Esophagus muscularis mucosa (tissue), 4 donors: ENCODE measurements at regions not wholly inside any gene's neighbourhood (a gene's known extent, or its start where the extent isn't known, plus 50 kb on each side); places are given as distances from the start of the nearest gene placed in this dataset.

ENCODE experiments used
- DNase-seq: peaks from one replicate; pipeline ENCODE4 v3.0.0-alpha.2; 2017; ENCODE audit errors: extremely low spot score
- H3K27ac ChIP-seq, 4 donors: fragments of 200-600 bp; sonication (generic); replicated peaks in 1 of 4; 1 replicate in 3 of 4; 2 replicates in 1 of 4; pipeline ENCODE4 v1.5.1; 2016 to 2019; ENCODE audit warnings: mild to moderate bottlenecking in 1 of 4
- H3K27me3 ChIP-seq, 4 donors: fragments of 200-600 bp; sonication (generic); one replicate each; pipeline versions ENCODE4 v1.5.1 to v1.6.0; 2016 to 2019
- H3K36me3 ChIP-seq, 4 donors: fragments of 200-600 bp; sonication (generic); one replicate each; pipeline ENCODE4 v1.5.1; 2016 to 2019
- H3K4me1 ChIP-seq, 4 donors: fragments of 200-600 bp; sonication (generic); one replicate each; pipeline ENCODE4 v1.5.1; 2016 to 2019
- H3K4me3 ChIP-seq, 4 donors: fragments of 200-600 bp; sonication (generic); 1 replicate in 2 of 4; 2 replicates in 2 of 4; pipeline ENCODE4 v1.5.1; 2016 to 2019; ENCODE audit warnings: mild to moderate bottlenecking in 4 of 4, moderate library complexity in 1 of 4
- H3K9me3 ChIP-seq, 4 donors: fragments of 200-600 bp; sonication (generic); 1 replicate in 3 of 4; 2 replicates in 1 of 4; pipeline ENCODE4 v1.5.1; 2016 to 2019
- EP300 ChIP-seq: sonication (generic); formaldehyde crosslinking; IDR thresholded peaks from one replicate; pipeline ENCODE4 v1.6.1; 2017; ENCODE audit warnings: antibody characterized with exemption
- POLR2A ChIP-seq: fragments of 450-650 bp; IDR thresholded peaks from one replicate; pipeline ENCODE4 v1.6.1; 2017; ENCODE audit warnings: antibody characterized with exemption, moderate library complexity, mild to moderate bottlenecking, low read depth
- POLR2AphosphoS5 ChIP-seq, 2 donors: sonication (generic); formaldehyde crosslinking; IDR thresholded peaks; one replicate each; pipeline ENCODE4 v1.6.1; 2017; ENCODE audit warnings: antibody characterized with exemption in 2 of 2
- WGBS: methylation state at CpG from one replicate; pipeline ENCODE4 v1.1.5; 2018; 5-methylcytosine and 5-hydroxymethylcytosine counted together
- intact Hi-C: fragments of 100-400 bp; cut with DNase I; formaldehyde crosslinking; loops from one replicate; pipeline ENCODE4 v1.15.1; 2023
- TF ChIP-seq, protein P1 (sequence below), 3 experiments: fragments of 200-600 bp in 2 of 3; fragments of 450-650 bp in 1 of 3; sonication (generic) in 2 of 3; IDR thresholded peaks; one replicate each; pipeline ENCODE4 v1.5.1; 2017 to 2019; ENCODE audit warnings: antibody characterized with exemption in 3 of 3, mild to moderate bottlenecking in 2 of 3, moderate library complexity in 1 of 3

DNA sequence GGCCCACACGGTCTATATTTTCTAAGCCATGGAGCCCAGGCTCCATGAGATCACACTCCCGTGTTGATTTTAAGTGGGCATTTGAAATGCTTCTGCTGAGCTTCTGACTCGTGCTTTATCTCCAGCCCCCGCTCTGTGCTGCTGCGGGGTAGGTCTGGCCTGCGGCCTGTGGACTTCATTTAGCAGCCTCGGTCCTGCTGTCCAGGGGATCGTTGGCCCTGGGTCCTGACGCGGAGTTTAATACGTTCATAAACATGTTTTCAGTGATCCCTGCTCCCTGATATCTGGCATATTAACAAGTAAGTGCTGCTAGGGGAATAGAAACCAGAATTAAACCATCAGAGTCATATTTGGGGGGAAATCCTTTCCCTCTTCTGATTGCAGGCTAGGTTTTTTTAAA lies 540.3 kb upstream of the MGMT start:
- peak overlapping the region in 2 of 4 donors; percentile 2 to 53 for H3K27ac ChIP-seq
- intact Hi-C loops: no loop called here
- no peaks in the 10 kb centered on the region for H3K36me3 ChIP-seq

DNA sequence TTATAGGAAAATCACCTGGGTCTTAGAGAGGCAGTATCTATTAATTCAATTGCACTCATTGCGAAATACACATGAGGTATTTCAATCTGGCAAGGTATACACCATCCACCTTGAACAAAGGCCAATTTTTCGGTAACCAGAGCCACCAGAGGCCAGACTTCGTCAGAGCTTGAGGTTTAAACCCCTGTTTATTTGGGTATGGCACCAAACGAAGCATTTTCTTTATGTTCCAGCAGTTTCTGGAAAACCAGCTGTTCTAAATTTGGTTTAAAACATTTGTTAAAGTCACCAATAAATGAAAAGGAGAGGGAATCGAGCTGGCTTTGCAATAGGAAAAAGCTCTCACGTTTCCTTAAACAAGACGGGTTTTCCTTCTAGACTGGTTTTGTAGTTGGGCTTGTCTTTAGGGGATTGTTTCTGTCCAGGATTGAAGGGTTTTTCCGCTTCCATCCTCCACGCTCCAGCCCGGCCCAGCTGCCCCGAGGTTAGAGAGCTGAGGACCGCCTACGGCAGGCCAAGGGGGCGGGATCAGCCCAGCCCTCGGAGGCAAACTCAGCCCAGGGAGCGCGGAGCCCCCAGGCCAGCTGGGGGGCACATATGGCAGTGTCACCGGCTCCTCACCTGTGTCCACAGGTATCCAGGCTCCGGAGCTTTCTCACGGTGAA lies 539.4 kb upstream of the MGMT start:
- Histone ChIP-seq H3K9me3 (no peaks in the 10 kb centered on the region), H3K4me3 (no peak overlapping the region), H3K27me3 (peaks cover 0 to 16% (median 0%) of the 10 kb centered on the region in 4 donors), H3K27ac (peak overlapping the region; percentile 53 to 68 (median 61)), H3K4me1 (peaks cover 7 to 40% (median 31%) of the 10 kb centered on the region in 4 donors), H3K36me3 (no peaks in the 10 kb centered on the region)
- TF ChIP-seq EP300 (no peak), POLR2AphosphoS5 (IDR thresholded peaks at IDR 0.05) (no peak), POLR2A (no peak)
- TF ChIP-seq, protein P1, sequence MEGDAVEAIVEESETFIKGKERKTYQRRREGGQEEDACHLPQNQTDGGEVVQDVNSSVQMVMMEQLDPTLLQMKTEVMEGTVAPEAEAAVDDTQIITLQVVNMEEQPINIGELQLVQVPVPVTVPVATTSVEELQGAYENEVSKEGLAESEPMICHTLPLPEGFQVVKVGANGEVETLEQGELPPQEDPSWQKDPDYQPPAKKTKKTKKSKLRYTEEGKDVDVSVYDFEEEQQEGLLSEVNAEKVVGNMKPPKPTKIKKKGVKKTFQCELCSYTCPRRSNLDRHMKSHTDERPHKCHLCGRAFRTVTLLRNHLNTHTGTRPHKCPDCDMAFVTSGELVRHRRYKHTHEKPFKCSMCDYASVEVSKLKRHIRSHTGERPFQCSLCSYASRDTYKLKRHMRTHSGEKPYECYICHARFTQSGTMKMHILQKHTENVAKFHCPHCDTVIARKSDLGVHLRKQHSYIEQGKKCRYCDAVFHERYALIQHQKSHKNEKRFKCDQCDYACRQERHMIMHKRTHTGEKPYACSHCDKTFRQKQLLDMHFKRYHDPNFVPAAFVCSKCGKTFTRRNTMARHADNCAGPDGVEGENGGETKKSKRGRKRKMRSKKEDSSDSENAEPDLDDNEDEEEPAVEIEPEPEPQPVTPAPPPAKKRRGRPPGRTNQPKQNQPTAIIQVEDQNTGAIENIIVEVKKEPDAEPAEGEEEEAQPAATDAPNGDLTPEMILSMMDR (IDR thresholded peaks at IDR 0.05): no peak
- intact Hi-C loops: no loop called here
- no peak for DNase-seq
- 76% methylated on average over 17 of the region's 20 CpGs for WGBS

More for the DNA sequence above, 540.3 kb upstream of the MGMT start:
- DNase-seq: no peak
- Histone ChIP-seq H3K4me3 (no peak overlapping the region), H3K4me1 (peaks cover 7 to 40% (median 31%) of the 10 kb centered on the region in 4 donors), H3K9me3 (no peaks in the 10 kb centered on the region), H3K27me3 (peaks cover 0 to 16% (median 0%) of the 10 kb centered on the region in 4 donors)
- TF ChIP-seq, protein P1 (IDR thresholded peaks at IDR 0.05): no peak
- TF ChIP-seq POLR2A (no peak), EP300 (no peak), POLR2AphosphoS5 (IDR thresholded peaks at IDR 0.05) (no peak)
- WGBS: 72% methylated on average over 11 of the region's 11 CpGs

DNA sequence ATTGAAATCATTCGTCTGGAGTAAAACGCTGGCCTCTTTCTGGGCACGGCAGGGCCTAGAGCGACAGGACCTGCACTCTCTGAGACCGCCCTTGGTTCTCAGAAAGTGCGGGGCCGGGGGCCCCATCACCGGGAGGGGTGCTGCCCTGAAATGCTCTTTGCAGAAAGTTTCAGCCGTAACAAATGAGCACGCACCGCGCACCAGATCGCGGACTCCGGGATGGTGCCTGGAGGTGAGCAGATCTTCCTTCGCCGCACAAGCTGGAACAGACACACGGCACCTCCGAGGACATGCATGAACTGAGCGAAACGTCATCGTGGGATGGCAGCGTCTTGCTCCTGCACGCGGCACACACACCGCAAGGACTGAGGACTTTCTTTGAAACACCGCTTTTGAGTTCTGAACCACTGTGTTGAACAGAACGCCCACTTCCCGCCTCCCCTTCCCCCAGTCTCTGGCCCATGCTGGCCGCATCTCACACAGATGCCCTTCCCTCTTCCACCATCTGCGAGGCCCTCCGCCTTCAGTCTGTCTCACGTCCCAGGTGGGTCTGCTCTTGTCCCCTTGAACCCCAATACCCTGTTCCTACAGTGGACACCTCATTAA lies 538.7 kb upstream of the MGMT start:
- peaks cover 0 to 16% (median 0%) of the 10 kb centered on the region in 4 donors for H3K27me3 ChIP-seq
- DNase-seq: no peak
- no peak overlapping the region for H3K4me3 ChIP-seq
- TF ChIP-seq EP300: no peak
- no peak for TF ChIP-seq POLR2AphosphoS5 (IDR thresholded peaks at IDR 0.05)
- TF ChIP-seq, protein P1 (IDR thresholded peaks at IDR 0.05): no peak
- no peak for TF ChIP-seq POLR2A
- H3K9me3 ChIP-seq: no peaks in the 10 kb centered on the region
- WGBS: 93% methylated on average over 31 of the region's 33 CpGs
- no peaks in the 10 kb centered on the region for H3K36me3 ChIP-seq
- intact Hi-C loops: no loop called here
- H3K4me1 ChIP-seq: peaks cover 7 to 40% (median 29%) of the 10 kb centered on the region in 4 donors
- H3K27ac ChIP-seq: peak overlapping the region; percentile 53 to 68 (median 61)

DNA sequence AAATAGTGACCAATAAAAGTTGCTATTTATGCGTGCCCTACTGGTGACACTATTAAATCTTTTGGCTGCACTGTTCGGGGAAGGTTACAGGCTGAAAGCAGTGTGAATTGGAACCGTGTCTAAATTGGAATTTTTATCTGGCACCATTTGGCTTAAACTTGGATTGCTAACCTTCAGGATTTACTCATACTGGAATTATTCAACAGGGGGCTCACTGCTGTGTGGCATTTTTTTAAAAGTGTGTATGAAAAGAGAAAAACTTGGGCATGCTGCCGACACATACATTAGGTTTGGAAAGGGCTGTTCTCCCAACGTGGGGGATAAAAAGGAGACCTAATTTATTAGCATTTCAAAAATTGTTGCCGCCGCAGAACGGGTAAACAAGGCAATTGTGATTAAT lies 537.9 kb upstream of the MGMT start:
- no peak for DNase-seq

More for the DNA sequence above, 537.9 kb upstream of the MGMT start:
- H3K4me1 ChIP-seq: peaks cover 7 to 40% (median 29%) of the 10 kb centered on the region in 4 donors
- no peaks in the 10 kb centered on the region for H3K9me3 ChIP-seq
- intact Hi-C loops: no loop called here
- H3K36me3 ChIP-seq: no peaks in the 10 kb centered on the region
- H3K27ac ChIP-seq: peak overlapping the region in 1 of 4 donors; percentile 11
- no peak overlapping the region for H3K4me3 ChIP-seq
- TF ChIP-seq POLR2A (no peak), EP300 (no peak), POLR2AphosphoS5 (IDR thresholded peaks at IDR 0.05) (no peak)
- TF ChIP-seq, protein P1 (IDR thresholded peaks at IDR 0.05): no peak
- H3K27me3 ChIP-seq: peaks cover 0 to 16% (median 0%) of the 10 kb centered on the region in 4 donors
- WGBS: 36% methylated on average over 8 of the region's 8 CpGs
